HL-60 (cell line): ENCODE measurements at regions not wholly inside any gene's neighbourhood (a gene's known extent, or its start where the extent isn't known, plus 50 kb on each side); places are given as distances from the start of the nearest gene placed in this dataset.

ENCODE experiments used
- DNase-seq, 2 experiments: peaks; one replicate each; pipeline ENCODE4 v3.0.0-alpha.2; 2010 to 2020; ENCODE audit warnings: low read depth in 1 of 2, low spot score in 1 of 2
- H3K27ac ChIP-seq: fragments of 250-450 bp; sonication (Bioruptor Pico); replicated peaks from 2 replicates; pipeline ENCODE4 v1.5.1; 2020; ENCODE audit warnings: mild to moderate bottlenecking, moderate library complexity
- H3K27me3 ChIP-seq: fragments of 250-450 bp; sonication (Bioruptor Pico); 2 replicates; pipeline ENCODE4 v1.5.1; 2021; ENCODE audit warnings: mild to moderate bottlenecking, moderate library complexity; ENCODE audit not compliant: insufficient read depth, poor library complexity, severe bottlenecking
- H3K4me3 ChIP-seq: replicated peaks from 2 replicates; pipeline ENCODE4 v1.5.1; 2011; ENCODE audit warnings: mild to moderate bottlenecking, control low read depth, low read length; ENCODE audit not compliant: insufficient read depth
- GABPA ChIP-seq: IDR thresholded peaks from 2 replicates; pipeline ENCODE4 v1.6.1; 2012; ENCODE audit warnings: low read depth
- POLR2AphosphoS5 ChIP-seq: IDR thresholded peaks from 2 replicates; pipeline ENCODE4 v1.6.1; 2012; ENCODE audit warnings: low read depth
- REST ChIP-seq: IDR thresholded peaks from 2 replicates; pipeline ENCODE4 v1.6.1; 2012; ENCODE audit warnings: low read depth; ENCODE audit not compliant: insufficient replicate concordance
- SPI1 ChIP-seq: IDR thresholded peaks from 2 replicates; pipeline ENCODE4 v1.6.1; 2012; ENCODE audit warnings: low read depth, mild to moderate bottlenecking, borderline replicate concordance
- TF ChIP-seq, protein P1 (sequence below): IDR thresholded peaks from one replicate; pipeline ENCODE4 v1.5.1; 2011; ENCODE audit warnings: low read length, control low read depth, inconsistent platforms; ENCODE audit not compliant: insufficient read depth

- H3K27me3 ChIP-seq: no peaks in the 10 kb centered on the region
- no peak overlapping the region for H3K4me3 ChIP-seq
- DNase-seq: no peak
- TF ChIP-seq REST: no peak
- TF ChIP-seq, protein P1, sequence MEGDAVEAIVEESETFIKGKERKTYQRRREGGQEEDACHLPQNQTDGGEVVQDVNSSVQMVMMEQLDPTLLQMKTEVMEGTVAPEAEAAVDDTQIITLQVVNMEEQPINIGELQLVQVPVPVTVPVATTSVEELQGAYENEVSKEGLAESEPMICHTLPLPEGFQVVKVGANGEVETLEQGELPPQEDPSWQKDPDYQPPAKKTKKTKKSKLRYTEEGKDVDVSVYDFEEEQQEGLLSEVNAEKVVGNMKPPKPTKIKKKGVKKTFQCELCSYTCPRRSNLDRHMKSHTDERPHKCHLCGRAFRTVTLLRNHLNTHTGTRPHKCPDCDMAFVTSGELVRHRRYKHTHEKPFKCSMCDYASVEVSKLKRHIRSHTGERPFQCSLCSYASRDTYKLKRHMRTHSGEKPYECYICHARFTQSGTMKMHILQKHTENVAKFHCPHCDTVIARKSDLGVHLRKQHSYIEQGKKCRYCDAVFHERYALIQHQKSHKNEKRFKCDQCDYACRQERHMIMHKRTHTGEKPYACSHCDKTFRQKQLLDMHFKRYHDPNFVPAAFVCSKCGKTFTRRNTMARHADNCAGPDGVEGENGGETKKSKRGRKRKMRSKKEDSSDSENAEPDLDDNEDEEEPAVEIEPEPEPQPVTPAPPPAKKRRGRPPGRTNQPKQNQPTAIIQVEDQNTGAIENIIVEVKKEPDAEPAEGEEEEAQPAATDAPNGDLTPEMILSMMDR: no peak
- TF ChIP-seq POLR2AphosphoS5: no peak
- no peak for TF ChIP-seq GABPA
- TF ChIP-seq SPI1: no peak
- H3K27ac ChIP-seq: no peak overlapping the region
Measured at GRCh38 chr16:48971571-48972077, 310.0 kb downstream of the CBLN1 start.

- H3K27ac ChIP-seq: no peak overlapping the region
- TF ChIP-seq POLR2AphosphoS5: no peak
- TF ChIP-seq, protein P1: no peak
- no peak for TF ChIP-seq REST
- TF ChIP-seq GABPA: no peak
- TF ChIP-seq SPI1: no peak
- no peaks in the 10 kb centered on the region for H3K27me3 ChIP-seq
- no peak for DNase-seq
- H3K4me3 ChIP-seq: no peak overlapping the region
Measured at GRCh38 chr16:48970216-48970615, 311.4 kb downstream of the CBLN1 start.

DNA sequence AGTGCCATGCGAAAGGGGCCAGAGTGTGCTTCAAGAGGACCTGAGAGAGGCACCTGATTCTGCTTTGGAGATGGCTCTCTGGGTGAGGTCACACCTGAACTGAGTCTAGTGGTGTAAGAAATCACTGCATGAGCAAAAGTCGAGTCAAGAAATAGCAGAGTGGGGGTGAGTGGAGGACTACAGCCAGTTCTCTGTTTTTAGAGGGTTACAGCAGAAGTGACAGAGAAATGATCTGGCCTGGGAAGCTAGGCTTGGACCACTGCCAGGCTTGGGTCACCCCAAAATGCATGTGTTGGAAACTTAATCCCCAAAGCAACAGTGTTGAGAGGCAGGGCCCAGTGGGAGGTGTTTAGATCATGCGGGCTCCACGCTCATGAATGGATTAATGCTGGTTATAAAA, 312.0 kb downstream of the CBLN1 start:
- TF ChIP-seq, protein P1: no peak
- no peak for TF ChIP-seq POLR2AphosphoS5
- DNase-seq: no peak
- Histone ChIP-seq H3K27ac (no peak overlapping the region), H3K4me3 (no peak overlapping the region), H3K27me3 (no peaks in the 10 kb centered on the region)

- Histone ChIP-seq H3K27me3 (no peaks in the 10 kb centered on the region), H3K4me3 (no peak overlapping the region), H3K27ac (no peak overlapping the region)
- TF ChIP-seq SPI1: no peak
- no peak for TF ChIP-seq POLR2AphosphoS5
- TF ChIP-seq REST: no peak
- no peak for TF ChIP-seq GABPA
- TF ChIP-seq, protein P1: no peak
- DNase-seq: no peak
Measured at GRCh38 chr16:48965386-48965785, 316.3 kb downstream of the CBLN1 start.
